Testis (tissue), 2 donors: ENCODE measurements at regions not wholly inside any gene's neighbourhood (a gene's known extent, or its start where the extent isn't known, plus 50 kb on each side); places are given as distances from the start of the nearest gene placed in this dataset.

Source experiments
- DNase-seq: peaks from one replicate; pipeline ENCODE4 v3.0.0-alpha.2; 2019
- H3K27ac ChIP-seq, 2 donors: fragments of 200-600 bp; sonication (generic); one replicate each; pipeline ENCODE4 v1.5.1; 2019
- H3K27me3 ChIP-seq: fragments of 200-600 bp; sonication (generic); one replicate; pipeline ENCODE4 v1.5.1; 2019
- H3K36me3 ChIP-seq: fragments of 200-600 bp; sonication (generic); one replicate; pipeline ENCODE4 v1.5.1; 2017; ENCODE audit warnings: low read depth; ENCODE audit errors: missing control alignments
- H3K4me1 ChIP-seq: fragments of 200-600 bp; sonication (generic); one replicate; pipeline ENCODE4 v1.5.1; 2019
- H3K4me3 ChIP-seq, 2 donors: fragments of 200-600 bp; sonication (generic); one replicate each; pipeline ENCODE4 v1.5.1; 2017 to 2019
- H3K9me3 ChIP-seq: fragments of 200-600 bp; sonication (generic); one replicate; pipeline ENCODE4 v1.5.1; 2017
- POLR2A ChIP-seq: fragments of 450-650 bp; IDR thresholded peaks from one replicate; pipeline ENCODE4 v1.6.1; 2017; ENCODE audit warnings: antibody characterized with exemption, mild to moderate bottlenecking, moderate library complexity
- WGBS, 2 donors: methylation state at CpG; one replicate each; pipeline ENCODE4 v1.1.5; 2018; 5-methylcytosine and 5-hydroxymethylcytosine counted together
- intact Hi-C: fragments of 100-400 bp; cut with DNase I; formaldehyde crosslinking; loops from one replicate; pipeline ENCODE4 v1.15.1; 2023; ENCODE audit warnings: low total_unique reads
- TF ChIP-seq, protein P1 (sequence below), 3 experiments: fragments of 450-650 bp in 2 of 3; fragments of 200-600 bp in 1 of 3; sonication (generic) in 1 of 3; IDR thresholded peaks; one replicate each; pipeline ENCODE4 v1.5.1; 2016 to 2019; ENCODE audit warnings: antibody characterized with exemption in 3 of 3, mild to moderate bottlenecking in 2 of 3, moderate library complexity in 1 of 3

DNA sequence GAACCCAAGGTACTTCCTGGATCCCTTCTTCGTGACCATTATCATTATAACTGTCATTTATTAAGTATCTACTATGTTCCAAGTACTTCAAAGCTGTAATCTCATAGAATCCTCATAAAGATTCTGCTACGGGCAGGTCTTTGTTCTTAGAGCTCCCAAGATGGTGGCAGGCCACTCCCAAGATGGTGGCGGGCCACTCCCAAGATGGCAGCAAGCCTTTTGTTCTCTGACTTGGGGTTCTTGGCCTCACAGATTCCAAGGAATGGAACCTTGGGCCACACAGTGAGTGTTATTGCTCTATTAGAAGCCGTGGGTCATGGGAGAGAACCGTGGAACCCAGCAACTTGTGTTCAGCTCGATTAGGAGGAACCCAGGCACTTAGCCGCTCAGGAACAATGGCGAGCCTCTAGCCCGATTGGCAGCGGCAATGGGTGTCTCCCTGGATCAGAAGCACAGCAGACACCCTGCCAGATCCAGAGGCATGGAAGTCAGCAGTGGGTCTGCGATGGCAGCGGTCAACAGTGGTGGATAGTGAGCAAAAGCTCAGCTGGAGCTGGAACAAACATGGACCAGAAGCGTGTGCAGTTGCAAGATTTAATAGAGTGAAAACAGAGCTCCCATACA is 193.7 kb upstream of the BTG1 start:
- TF ChIP-seq, protein P1, sequence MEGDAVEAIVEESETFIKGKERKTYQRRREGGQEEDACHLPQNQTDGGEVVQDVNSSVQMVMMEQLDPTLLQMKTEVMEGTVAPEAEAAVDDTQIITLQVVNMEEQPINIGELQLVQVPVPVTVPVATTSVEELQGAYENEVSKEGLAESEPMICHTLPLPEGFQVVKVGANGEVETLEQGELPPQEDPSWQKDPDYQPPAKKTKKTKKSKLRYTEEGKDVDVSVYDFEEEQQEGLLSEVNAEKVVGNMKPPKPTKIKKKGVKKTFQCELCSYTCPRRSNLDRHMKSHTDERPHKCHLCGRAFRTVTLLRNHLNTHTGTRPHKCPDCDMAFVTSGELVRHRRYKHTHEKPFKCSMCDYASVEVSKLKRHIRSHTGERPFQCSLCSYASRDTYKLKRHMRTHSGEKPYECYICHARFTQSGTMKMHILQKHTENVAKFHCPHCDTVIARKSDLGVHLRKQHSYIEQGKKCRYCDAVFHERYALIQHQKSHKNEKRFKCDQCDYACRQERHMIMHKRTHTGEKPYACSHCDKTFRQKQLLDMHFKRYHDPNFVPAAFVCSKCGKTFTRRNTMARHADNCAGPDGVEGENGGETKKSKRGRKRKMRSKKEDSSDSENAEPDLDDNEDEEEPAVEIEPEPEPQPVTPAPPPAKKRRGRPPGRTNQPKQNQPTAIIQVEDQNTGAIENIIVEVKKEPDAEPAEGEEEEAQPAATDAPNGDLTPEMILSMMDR (IDR thresholded peaks at IDR 0.05), result no peak
- TF ChIP-seq POLR2A, result no peak
- peaks cover 4% of the 10 kb centered on the region for H3K4me1 ChIP-seq
- no peak for DNase-seq
- intact Hi-C loops, result no loop called here
- no peak overlapping the region for H3K4me3 ChIP-seq
- H3K9me3 ChIP-seq, result no peaks in the 10 kb centered on the region
- 92 to 96% methylated on average over 13 of the region's 13 CpGs for WGBS, 2 donors
- H3K27me3 ChIP-seq, result no peaks in the 10 kb centered on the region
- no peak overlapping the region for H3K27ac ChIP-seq
- H3K36me3 ChIP-seq, result no peaks in the 10 kb centered on the region

DNA sequence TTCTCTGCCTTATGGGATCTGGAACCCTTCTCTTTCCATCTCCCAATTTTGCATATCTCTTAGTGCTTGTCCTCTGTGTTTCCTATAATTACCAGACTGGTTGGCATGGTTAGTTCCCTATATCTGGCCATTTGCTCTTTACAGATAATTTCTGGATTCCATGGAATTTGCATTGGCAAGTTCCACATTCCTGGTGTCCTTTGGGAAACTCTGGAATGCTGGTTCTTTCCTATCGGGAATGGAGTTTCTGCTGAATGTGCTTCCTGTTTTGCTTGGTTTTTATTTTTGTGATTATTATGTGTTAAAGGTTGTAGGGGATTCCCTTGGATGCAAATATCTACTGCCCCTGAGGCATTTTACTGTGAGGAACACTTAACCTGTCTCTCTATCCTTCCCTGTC is 193.0 kb upstream of the BTG1 start:
- no peak for DNase-seq
- Histone ChIP-seq H3K4me1 (peaks cover 4% of the 10 kb centered on the region), H3K4me3 (no peak overlapping the region), H3K27me3 (no peaks in the 10 kb centered on the region), H3K36me3 (no peaks in the 10 kb centered on the region), H3K27ac (no peak overlapping the region), H3K9me3 (no peaks in the 10 kb centered on the region)
- TF ChIP-seq, protein P1 (IDR thresholded peaks at IDR 0.05), result no peak
- WGBS, 2 donors, result 56 to 75% methylated on average over 1 of the region's 1 CpG
- intact Hi-C loops, result no loop called here

DNA sequence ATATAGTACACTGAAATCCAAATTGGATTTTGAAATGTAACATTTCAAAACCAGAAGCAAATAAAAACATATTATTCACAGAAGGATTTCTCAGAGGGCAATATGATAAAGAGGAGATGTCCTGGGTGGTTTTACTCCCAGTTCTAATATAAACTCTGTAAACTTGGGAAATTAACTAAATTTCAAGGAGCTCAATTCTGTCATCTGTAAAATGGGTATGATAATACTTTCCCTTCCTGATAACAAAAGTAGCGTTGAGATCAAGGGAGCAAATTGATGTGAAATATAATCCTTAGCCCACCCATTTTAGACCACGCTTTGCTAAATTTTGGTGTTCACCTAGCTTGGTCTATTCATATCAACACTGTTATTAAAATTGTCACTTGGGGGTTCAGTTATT is 192.5 kb upstream of the BTG1 start:
- intact Hi-C loops, result no loop called here
- Histone ChIP-seq H3K27ac (no peak overlapping the region), H3K27me3 (no peaks in the 10 kb centered on the region), H3K4me1 (peaks cover 4% of the 10 kb centered on the region), H3K4me3 (no peak overlapping the region), H3K9me3 (no peaks in the 10 kb centered on the region), H3K36me3 (no peaks in the 10 kb centered on the region)
- no peak for DNase-seq
- TF ChIP-seq POLR2A, result no peak
- TF ChIP-seq, protein P1 (IDR thresholded peaks at IDR 0.05), result no peak
- 91 to 100% methylated on average over 2 of the region's 2 CpGs for WGBS, 2 donors

DNA sequence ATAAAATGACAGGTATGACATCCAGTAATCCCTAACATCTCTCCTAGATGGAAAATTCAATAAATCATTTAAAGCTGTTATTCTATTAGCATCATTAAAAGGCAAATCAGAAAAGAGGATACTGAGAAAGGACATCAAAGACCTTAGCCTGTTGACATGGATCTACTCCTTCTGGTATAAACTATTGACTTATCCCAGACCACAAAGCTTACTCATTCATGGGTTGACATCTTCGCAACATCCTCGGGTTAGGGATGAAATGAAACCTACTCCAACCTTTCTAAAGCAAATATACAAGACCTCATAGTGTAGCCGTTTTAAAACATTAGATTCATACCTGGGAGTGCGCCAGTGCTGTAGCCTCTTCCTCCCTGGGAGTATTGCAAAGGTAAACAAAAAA is 191.5 kb upstream of the BTG1 start:
- WGBS, 2 donors, result 80 to 91% methylated on average over 4 of the region's 4 CpGs
- TF ChIP-seq POLR2A, result no peak
- TF ChIP-seq, protein P1 (IDR thresholded peaks at IDR 0.05), result no peak
- Histone ChIP-seq H3K27ac (no peak overlapping the region), H3K4me1 (peaks cover 4% of the 10 kb centered on the region), H3K4me3 (no peak overlapping the region), H3K9me3 (no peaks in the 10 kb centered on the region), H3K27me3 (no peaks in the 10 kb centered on the region), H3K36me3 (no peaks in the 10 kb centered on the region)
- intact Hi-C loops, result no loop called here
- no peak for DNase-seq

DNA sequence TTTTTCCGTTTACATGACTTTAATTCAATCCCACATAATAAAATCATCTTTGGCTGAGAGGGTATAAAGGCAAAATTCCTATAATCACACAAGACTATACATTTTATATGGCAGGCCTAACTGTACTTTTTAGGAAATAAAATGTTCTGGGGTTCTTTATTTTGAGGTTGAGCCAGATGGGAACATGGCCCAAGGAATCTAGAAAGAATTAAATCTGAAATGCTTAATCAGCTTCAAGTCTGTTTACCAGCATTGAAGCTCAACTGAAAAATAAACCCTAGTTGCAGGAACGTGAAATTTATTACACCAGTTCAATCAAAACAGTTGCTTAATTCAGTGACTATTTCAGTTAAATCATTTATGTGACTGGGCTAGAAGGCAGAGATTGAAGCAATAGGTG is 191.0 kb upstream of the BTG1 start:
- no peaks in the 10 kb centered on the region for H3K27me3 ChIP-seq
- WGBS, 2 donors, result 52 to 56% methylated on average over 2 of the region's 2 CpGs
- intact Hi-C loops, result no loop called here
- no peak overlapping the region for H3K27ac ChIP-seq
- DNase-seq, result peak; percentile 14
- H3K9me3 ChIP-seq, result no peaks in the 10 kb centered on the region
- H3K36me3 ChIP-seq, result no peaks in the 10 kb centered on the region
- no peak for TF ChIP-seq POLR2A
- TF ChIP-seq, protein P1 (IDR thresholded peaks at IDR 0.05), result no peak
- H3K4me1 ChIP-seq, result peaks cover 4% of the 10 kb centered on the region
- H3K4me3 ChIP-seq, result no peak overlapping the region
